Neural cell (in vitro differentiated cells): ENCODE measurements at regions not wholly inside any gene's neighbourhood (a gene's known extent, or its start where the extent isn't known, plus 50 kb on each side); places are given as distances from the start of the nearest gene placed in this dataset.

ENCODE experiments used
- EP300 ChIP-seq: fragments of 450-650 bp; conservative IDR thresholded peaks from 2 replicates; pipeline ENCODE4 v1.6.1; 2014; ENCODE audit warnings: antibody characterized with exemption, mild to moderate bottlenecking, moderate library complexity; ENCODE audit not compliant: poor library complexity, severe bottlenecking
- POLR2AphosphoS5 ChIP-seq: IDR thresholded peaks from 2 replicates; pipeline ENCODE4 v1.6.1; 2012
- TF ChIP-seq, protein P1 (sequence below): fragments of 450-650 bp; IDR thresholded peaks from 2 replicates; pipeline ENCODE4 v1.5.1; 2014; ENCODE audit warnings: antibody characterized with exemption, mild to moderate bottlenecking, moderate library complexity; ENCODE audit not compliant: poor library complexity, severe bottlenecking

GRCh38 chr4:154132406-154132805, 343.5 kb upstream of the SFRP2 start:
- TF ChIP-seq, protein P1, sequence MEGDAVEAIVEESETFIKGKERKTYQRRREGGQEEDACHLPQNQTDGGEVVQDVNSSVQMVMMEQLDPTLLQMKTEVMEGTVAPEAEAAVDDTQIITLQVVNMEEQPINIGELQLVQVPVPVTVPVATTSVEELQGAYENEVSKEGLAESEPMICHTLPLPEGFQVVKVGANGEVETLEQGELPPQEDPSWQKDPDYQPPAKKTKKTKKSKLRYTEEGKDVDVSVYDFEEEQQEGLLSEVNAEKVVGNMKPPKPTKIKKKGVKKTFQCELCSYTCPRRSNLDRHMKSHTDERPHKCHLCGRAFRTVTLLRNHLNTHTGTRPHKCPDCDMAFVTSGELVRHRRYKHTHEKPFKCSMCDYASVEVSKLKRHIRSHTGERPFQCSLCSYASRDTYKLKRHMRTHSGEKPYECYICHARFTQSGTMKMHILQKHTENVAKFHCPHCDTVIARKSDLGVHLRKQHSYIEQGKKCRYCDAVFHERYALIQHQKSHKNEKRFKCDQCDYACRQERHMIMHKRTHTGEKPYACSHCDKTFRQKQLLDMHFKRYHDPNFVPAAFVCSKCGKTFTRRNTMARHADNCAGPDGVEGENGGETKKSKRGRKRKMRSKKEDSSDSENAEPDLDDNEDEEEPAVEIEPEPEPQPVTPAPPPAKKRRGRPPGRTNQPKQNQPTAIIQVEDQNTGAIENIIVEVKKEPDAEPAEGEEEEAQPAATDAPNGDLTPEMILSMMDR, result no peak
- no peak for TF ChIP-seq POLR2AphosphoS5
- TF ChIP-seq EP300, result no peak
